Suprapubic skin (tissue), 4 donors: ENCODE measurements at regions not wholly inside any gene's neighbourhood (a gene's known extent, or its start where the extent isn't known, plus 50 kb on each side); places are given as distances from the start of the nearest gene placed in this dataset.
"Not testable (repeated sequence)": the region's sequence is repeated elsewhere in the genome, so short reads cannot be mapped to it uniquely, and the experiment has no call there.

Source experiments
- DNase-seq, 2 donors: peaks; one replicate each; pipeline ENCODE4 v3.0.0-alpha.2; 2019; ENCODE audit warnings: low spot score in 2 of 2
- H3K27ac ChIP-seq: fragments of 200-600 bp; sonication (generic); one replicate; pipeline ENCODE4 v1.5.1; 2019
- H3K27me3 ChIP-seq: fragments of 200-600 bp; sonication (generic); one replicate; pipeline ENCODE4 v1.5.1; 2019
- H3K36me3 ChIP-seq: fragments of 200-600 bp; sonication (generic); one replicate; pipeline ENCODE4 v1.5.1; 2019
- H3K4me1 ChIP-seq: fragments of 200-600 bp; sonication (generic); one replicate; pipeline ENCODE4 v1.5.1; 2019
- H3K4me3 ChIP-seq: fragments of 200-600 bp; sonication (generic); one replicate; pipeline ENCODE4 v1.5.1; 2019; ENCODE audit warnings: mild to moderate bottlenecking
- H3K9me3 ChIP-seq: fragments of 200-600 bp; sonication (generic); one replicate; pipeline ENCODE4 v1.5.1; 2019
- CTCF ChIP-seq, 2 donors: fragments of 200-600 bp in 1 of 2; fragments of 450-650 bp in 1 of 2; sonication (generic) in 1 of 2; IDR thresholded peaks; one replicate each; pipeline ENCODE4 v1.5.1; 2016 to 2019; ENCODE audit warnings: antibody characterized with exemption in 2 of 2, mild to moderate bottlenecking in 1 of 2, moderate library complexity in 1 of 2
- EP300 ChIP-seq: sonication (generic); formaldehyde crosslinking; IDR thresholded peaks from one replicate; pipeline ENCODE4 v1.6.1; 2017; ENCODE audit warnings: antibody characterized with exemption
- POLR2A ChIP-seq, 2 donors: fragments of 450-650 bp; IDR thresholded peaks; one replicate each; pipeline ENCODE4 v1.6.1; 2017; ENCODE audit warnings: antibody characterized with exemption in 2 of 2, mild to moderate bottlenecking in 2 of 2, moderate library complexity in 2 of 2
- POLR2AphosphoS5 ChIP-seq, 3 donors: sonication (generic); formaldehyde crosslinking; IDR thresholded peaks; one replicate each; pipeline ENCODE4 v1.6.1; 2017; ENCODE audit warnings: antibody characterized with exemption in 3 of 3
- WGBS: methylation state at CpG from one replicate; pipeline ENCODE4 v1.1.5; 2018; 5-methylcytosine and 5-hydroxymethylcytosine counted together

- H3K4me3 ChIP-seq: no peak overlapping the region
- H3K4me1 ChIP-seq: no peaks in the 10 kb centered on the region
- no peak overlapping the region for H3K27ac ChIP-seq
- no peaks in the 10 kb centered on the region for H3K36me3 ChIP-seq
- TF ChIP-seq CTCF (IDR thresholded peaks at IDR 0.05) (no peak), POLR2AphosphoS5 (IDR thresholded peaks at IDR 0.05) (no peak), POLR2A (IDR thresholded peaks at IDR 0.05) (no peak), EP300 (no peak)
- WGBS: 44% methylated on average over 5 of the region's 5 CpGs
- H3K9me3 ChIP-seq: no peaks in the 10 kb centered on the region
- DNase-seq: no peak
- H3K27me3 ChIP-seq: no peaks in the 10 kb centered on the region
Observed at GRCh38 chr14:30355431-30355913, 203.5 kb upstream of the G2E3 start.

DNA sequence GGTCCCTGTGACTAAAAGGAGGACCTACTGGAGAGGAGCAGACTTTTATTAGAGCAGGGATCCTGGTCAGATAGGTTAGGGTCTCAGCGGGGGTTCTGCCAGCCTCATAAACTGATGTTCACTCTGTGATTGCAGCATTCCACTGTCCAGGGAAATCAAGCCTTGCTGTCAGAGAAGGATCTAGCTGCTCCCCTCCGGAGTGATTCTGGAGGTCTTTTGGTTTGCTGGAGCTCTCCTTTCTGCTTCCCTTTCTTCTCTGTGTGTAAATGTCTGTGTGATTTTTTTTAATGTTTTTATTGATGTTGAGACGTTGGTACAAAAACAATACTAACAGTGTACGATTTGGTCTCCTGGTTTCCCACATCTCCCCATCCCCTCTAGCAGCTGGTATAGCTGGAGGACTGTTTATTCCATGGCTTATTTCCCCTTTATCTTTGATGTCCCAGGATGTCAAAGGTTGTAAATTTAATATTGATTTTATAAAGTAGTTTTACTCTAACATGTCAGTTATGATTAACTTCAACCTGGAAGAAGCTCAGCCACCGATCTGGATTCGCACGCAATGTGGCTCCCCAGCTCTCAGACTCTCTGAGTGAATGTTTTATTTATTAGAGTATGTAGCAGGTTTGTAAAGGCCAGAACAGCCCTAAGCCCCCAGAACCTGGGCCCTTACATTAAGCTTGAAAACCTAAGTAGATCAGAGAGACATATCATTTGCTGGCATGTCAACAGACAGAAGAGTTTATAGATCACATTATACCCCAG is 202.3 kb upstream of the G2E3 start:
- TF ChIP-seq EP300: no peak
- no peak for TF ChIP-seq POLR2A (IDR thresholded peaks at IDR 0.05)
- TF ChIP-seq CTCF (IDR thresholded peaks at IDR 0.05): no peak
- TF ChIP-seq POLR2AphosphoS5 (IDR thresholded peaks at IDR 0.05): no peak
- H3K4me1 ChIP-seq: no peaks in the 10 kb centered on the region
- no peaks in the 10 kb centered on the region for H3K36me3 ChIP-seq
- WGBS: 76% methylated on average over 7 of the region's 7 CpGs
- H3K27ac ChIP-seq: no peak overlapping the region
- H3K4me3 ChIP-seq: no peak overlapping the region
- no peaks in the 10 kb centered on the region for H3K27me3 ChIP-seq
- no peaks in the 10 kb centered on the region for H3K9me3 ChIP-seq
- no peak for DNase-seq

GRCh38 chr14:30357791-30358190 is 201.2 kb upstream of the G2E3 start:
- Histone ChIP-seq H3K4me1 (no peaks in the 10 kb centered on the region), H3K36me3 (no peaks in the 10 kb centered on the region), H3K9me3 (no peaks in the 10 kb centered on the region), H3K27ac (no peak overlapping the region), H3K27me3 (no peaks in the 10 kb centered on the region), H3K4me3 (no peak overlapping the region)
- DNase-seq: no peak
- 89% methylated on average over 8 of the region's 8 CpGs for WGBS
- TF ChIP-seq EP300 (no peak), CTCF (IDR thresholded peaks at IDR 0.05) (no peak), POLR2A (IDR thresholded peaks at IDR 0.05) (no peak), POLR2AphosphoS5 (IDR thresholded peaks at IDR 0.05) (no peak)

DNA sequence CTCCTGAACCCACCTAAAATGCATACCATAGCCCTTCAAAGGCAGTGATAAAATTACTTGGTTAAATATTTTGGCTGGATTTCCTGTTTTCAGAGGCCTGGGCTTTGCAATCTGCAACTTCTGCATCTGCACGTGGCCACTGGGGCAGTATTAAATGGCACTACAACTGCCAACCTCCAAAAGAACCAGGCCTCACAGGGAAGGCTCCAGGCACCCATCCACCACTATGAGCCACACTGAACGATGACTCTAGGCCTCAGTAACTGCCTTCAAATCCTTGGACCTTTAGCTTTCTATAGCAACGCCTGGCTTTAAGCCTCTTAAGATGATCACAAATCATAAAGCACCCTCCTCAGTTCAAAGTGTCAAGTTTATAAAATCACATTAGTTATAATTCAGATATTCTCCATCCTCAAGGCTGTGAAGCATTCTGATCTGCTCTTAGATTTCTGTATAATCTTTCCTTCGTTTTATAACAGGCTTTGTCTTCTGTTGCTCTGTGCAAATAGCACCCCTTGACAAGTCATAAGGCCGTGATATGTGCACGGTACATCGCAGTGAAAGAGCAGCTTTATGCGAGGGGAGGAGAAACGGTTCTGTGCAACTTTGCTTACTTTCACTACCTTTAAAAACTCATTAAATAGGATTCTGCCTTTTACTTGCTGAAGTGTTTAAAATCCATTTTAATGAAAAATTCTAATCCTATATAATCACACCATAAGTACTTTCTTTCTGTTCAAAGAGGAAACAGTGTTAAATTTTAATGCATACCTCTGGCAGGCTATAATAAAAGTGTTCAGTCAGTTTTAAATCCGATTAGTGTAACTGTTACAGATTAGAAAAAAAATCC is 196.4 kb upstream of the G2E3 start:
- Histone ChIP-seq H3K36me3 (no peaks in the 10 kb centered on the region), H3K27ac (no peak overlapping the region), H3K4me3 (no peak overlapping the region), H3K9me3 (no peaks in the 10 kb centered on the region), H3K4me1 (no peaks in the 10 kb centered on the region), H3K27me3 (no peaks in the 10 kb centered on the region)
- 76% methylated on average over 10 of the region's 10 CpGs for WGBS
- TF ChIP-seq CTCF (IDR thresholded peaks at IDR 0.05) (no peak), POLR2A (IDR thresholded peaks at IDR 0.05) (no peak), EP300 (no peak), POLR2AphosphoS5 (IDR thresholded peaks at IDR 0.05) (no peak)
- DNase-seq: no peak

DNA sequence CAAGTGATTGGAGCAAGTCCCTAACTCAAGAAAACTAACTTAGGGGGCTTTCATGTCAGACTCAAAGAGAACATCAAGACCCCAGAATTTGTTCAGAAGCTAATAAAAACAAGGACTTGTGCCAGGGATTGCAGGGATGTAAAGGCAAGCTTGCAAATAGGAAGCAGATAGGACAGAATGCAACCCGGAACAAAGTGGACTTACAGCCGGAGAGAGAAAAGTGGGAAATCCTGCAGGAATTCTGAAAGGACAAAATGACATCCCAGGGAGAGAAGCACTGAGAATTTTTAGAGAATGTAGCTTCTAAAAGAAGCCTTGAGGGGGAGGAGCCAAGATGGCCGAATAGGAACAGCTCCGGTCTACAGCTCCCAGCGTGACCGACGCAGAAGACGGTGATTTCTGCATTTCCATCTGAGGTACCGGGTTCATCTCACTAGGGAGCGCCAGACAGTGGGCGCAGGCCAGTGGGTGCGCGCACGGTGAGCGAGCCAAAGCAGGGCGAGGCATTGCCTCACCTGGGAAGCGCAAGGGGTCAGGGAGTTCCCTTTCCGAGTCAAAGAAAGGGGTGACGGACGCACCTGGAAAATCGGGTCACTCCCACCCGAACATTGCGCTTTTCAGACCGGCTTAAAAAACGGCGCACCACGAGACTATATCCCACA is 195.6 kb upstream of the G2E3 start:
- H3K36me3 ChIP-seq, H3K4me1 ChIP-seq, H3K9me3 ChIP-seq, H3K4me3 ChIP-seq, DNase-seq, H3K27ac ChIP-seq, H3K27me3 ChIP-seq: not testable (repeated sequence)
- 93% methylated on average over 20 of the region's 27 CpGs for WGBS
